ENCODE measurements at regions not wholly inside any gene's neighbourhood (a gene's known extent, or its start where the extent isn't known, plus 50 kb on each side); places are given as distances from the start of the nearest gene placed in this dataset.
"Not testable (repeated sequence)": the region's sequence is repeated elsewhere in the genome, so short reads cannot be mapped to it uniquely, and the experiment has no call there.

- TF ChIP-seq CTCF, POLR2A (IDR thresholded peaks at IDR 0.05): not testable (repeated sequence)
These were observed 51.0 kb upstream of the BDP1 start for GRCh38 chr5:71404441-71404840.

Data from adrenal gland (tissue), 5 donors.